ENCODE measurements at regions not wholly inside any gene's neighbourhood (a gene's known extent, or its start where the extent isn't known, plus 50 kb on each side); places are given as distances from the start of the nearest gene placed in this dataset.

DNA sequence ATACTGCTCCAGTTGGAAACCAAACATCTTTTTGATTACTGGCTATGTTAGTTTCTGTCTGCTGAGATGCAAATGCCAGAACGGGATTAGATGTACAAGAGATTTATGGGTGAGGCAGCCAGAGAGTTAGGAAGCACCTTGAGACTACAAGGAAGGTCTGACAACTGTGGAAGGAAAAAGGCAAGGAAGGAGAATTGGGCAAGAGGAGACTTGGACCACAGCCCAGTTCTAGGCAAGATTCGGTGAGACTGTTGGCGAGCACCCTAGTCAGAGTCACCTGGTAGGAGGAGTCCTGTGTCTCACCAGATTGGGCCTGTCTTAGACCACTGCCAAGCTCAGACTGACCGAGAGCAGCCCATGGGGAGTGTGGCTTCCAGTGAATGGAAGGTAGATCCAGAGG, 91.8 kb upstream of the F13A1 start:
- H3K36me3 ChIP-seq, result no peaks in the 10 kb centered on the region
- TF ChIP-seq, protein P1, sequence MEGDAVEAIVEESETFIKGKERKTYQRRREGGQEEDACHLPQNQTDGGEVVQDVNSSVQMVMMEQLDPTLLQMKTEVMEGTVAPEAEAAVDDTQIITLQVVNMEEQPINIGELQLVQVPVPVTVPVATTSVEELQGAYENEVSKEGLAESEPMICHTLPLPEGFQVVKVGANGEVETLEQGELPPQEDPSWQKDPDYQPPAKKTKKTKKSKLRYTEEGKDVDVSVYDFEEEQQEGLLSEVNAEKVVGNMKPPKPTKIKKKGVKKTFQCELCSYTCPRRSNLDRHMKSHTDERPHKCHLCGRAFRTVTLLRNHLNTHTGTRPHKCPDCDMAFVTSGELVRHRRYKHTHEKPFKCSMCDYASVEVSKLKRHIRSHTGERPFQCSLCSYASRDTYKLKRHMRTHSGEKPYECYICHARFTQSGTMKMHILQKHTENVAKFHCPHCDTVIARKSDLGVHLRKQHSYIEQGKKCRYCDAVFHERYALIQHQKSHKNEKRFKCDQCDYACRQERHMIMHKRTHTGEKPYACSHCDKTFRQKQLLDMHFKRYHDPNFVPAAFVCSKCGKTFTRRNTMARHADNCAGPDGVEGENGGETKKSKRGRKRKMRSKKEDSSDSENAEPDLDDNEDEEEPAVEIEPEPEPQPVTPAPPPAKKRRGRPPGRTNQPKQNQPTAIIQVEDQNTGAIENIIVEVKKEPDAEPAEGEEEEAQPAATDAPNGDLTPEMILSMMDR (IDR thresholded peaks at IDR 0.05), result no peak
- H3K4me1 ChIP-seq (ENCODE audit: control insufficient read depth in 1 of 2, insufficient read depth in 1 of 2, low read depth in 1 of 2, low read length in 1 of 2), result peaks cover 12 to 16% of the 10 kb centered on the region in 2 experiments
- H3K4me3 ChIP-seq (ENCODE audit: low read depth in 1 of 2, low read length in 1 of 2), result no peak overlapping the region
- no peaks in the 10 kb centered on the region for H3K27me3 ChIP-seq
- no peak overlapping the region for H3K27ac ChIP-seq
- H3K9me3 ChIP-seq, result no peaks in the 10 kb centered on the region

- Histone ChIP-seq H3K36me3 (no peaks in the 10 kb centered on the region), H3K4me3 (ENCODE audit: low read depth in 1 of 2, low read length in 1 of 2) (no peak overlapping the region), H3K27me3 (no peaks in the 10 kb centered on the region), H3K4me1 (ENCODE audit: control insufficient read depth in 1 of 2, insufficient read depth in 1 of 2, low read depth in 1 of 2, low read length in 1 of 2) (peaks cover 8 to 13% of the 10 kb centered on the region in 2 experiments), H3K9me3 (no peaks in the 10 kb centered on the region), H3K27ac (no peak overlapping the region)
- TF ChIP-seq, protein P1 (IDR thresholded peaks at IDR 0.05), result no peak
Observed at GRCh38 chr6:6412700-6413099, 92.2 kb upstream of the F13A1 start.

DNA sequence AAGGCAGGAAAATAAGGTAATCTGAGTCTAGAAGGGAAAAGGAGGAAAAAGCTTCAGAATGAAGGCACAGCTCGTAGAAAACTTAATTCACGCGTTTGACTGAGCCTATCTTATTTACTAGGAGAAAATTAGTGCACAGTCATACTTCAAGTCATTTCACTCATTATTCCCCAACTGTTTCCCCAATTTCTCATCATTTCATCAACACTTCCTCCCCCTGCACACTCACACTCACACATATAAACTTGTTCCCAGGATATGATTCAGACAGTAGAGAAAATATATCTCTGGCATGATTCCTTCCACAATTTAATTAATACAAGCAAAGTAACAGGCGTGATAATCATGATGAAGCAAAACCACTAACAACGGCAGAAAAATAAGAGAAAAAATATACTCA, 94.5 kb upstream of the F13A1 start:
- Histone ChIP-seq H3K27ac (peak overlapping the region; percentile 15), H3K4me1 (ENCODE audit: control insufficient read depth in 1 of 2, insufficient read depth in 1 of 2, low read depth in 1 of 2, low read length in 1 of 2) (peaks cover 8 to 13% of the 10 kb centered on the region in 2 experiments), H3K4me3 (ENCODE audit: low read depth in 1 of 2, low read length in 1 of 2) (no peak overlapping the region), H3K36me3 (no peaks in the 10 kb centered on the region), H3K27me3 (no peaks in the 10 kb centered on the region), H3K9me3 (no peaks in the 10 kb centered on the region)
- TF ChIP-seq, protein P1 (IDR thresholded peaks at IDR 0.05), result no peak

- no peaks in the 10 kb centered on the region for H3K9me3 ChIP-seq
- H3K4me3 ChIP-seq (ENCODE audit: low read depth in 1 of 2, low read length in 1 of 2), result no peak overlapping the region
- no peaks in the 10 kb centered on the region for H3K27me3 ChIP-seq
- H3K36me3 ChIP-seq, result no peaks in the 10 kb centered on the region
- no peak overlapping the region for H3K27ac ChIP-seq
- TF ChIP-seq, protein P1 (IDR thresholded peaks at IDR 0.05), result no peak
- H3K4me1 ChIP-seq (ENCODE audit: control insufficient read depth in 1 of 2, insufficient read depth in 1 of 2, low read depth in 1 of 2, low read length in 1 of 2), result peaks cover 8 to 13% of the 10 kb centered on the region in 2 experiments
Observed at GRCh38 chr6:6417475-6417874, 97.0 kb upstream of the F13A1 start.

GRCh38 chr6:6418421-6418820, 98.0 kb upstream of the F13A1 start:
- Histone ChIP-seq H3K4me3 (ENCODE audit: low read depth in 1 of 2, low read length in 1 of 2) (no peak overlapping the region), H3K9me3 (no peaks in the 10 kb centered on the region), H3K27ac (no peak overlapping the region), H3K4me1 (ENCODE audit: control insufficient read depth in 1 of 2, insufficient read depth in 1 of 2, low read depth in 1 of 2, low read length in 1 of 2) (peaks cover 8 to 13% of the 10 kb centered on the region in 2 experiments), H3K36me3 (no peaks in the 10 kb centered on the region), H3K27me3 (no peaks in the 10 kb centered on the region)
- TF ChIP-seq, protein P1 (IDR thresholded peaks at IDR 0.05), result no peak

DNA sequence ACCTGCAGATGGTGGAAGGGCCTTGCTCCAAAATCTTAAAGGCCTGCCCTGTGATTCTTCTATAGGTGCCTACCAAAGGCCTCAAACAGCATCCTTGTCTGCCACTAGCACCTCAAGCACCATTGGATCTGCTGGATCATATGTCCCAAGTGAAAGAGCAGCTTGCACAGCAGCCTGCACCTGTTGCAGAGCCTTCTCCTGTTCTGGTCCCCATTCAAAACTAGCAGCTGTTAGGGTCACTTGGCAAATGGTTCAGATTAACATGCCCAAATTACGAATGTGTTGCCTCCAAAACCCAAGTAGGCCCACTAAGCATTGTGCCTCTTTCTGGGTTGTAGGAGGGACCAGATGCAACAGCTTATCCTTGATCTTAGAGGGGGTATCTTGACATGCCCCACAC, 99.6 kb upstream of the F13A1 start:
- Histone ChIP-seq H3K27me3 (no peaks in the 10 kb centered on the region), H3K27ac (no peak overlapping the region), H3K36me3 (no peaks in the 10 kb centered on the region), H3K9me3 (no peaks in the 10 kb centered on the region), H3K4me1 (ENCODE audit: control insufficient read depth in 1 of 2, insufficient read depth in 1 of 2, low read depth in 1 of 2, low read length in 1 of 2) (peaks cover 1 to 6% of the 10 kb centered on the region in 2 experiments), H3K4me3 (ENCODE audit: low read depth in 1 of 2, low read length in 1 of 2) (no peak overlapping the region)
- TF ChIP-seq, protein P1 (IDR thresholded peaks at IDR 0.05), result no peak

Data from neutrophil (primary cell).